Stimulated activated CD8-positive, alpha-beta memory T cell treated with anti-CD3 and anti-CD28 coated beads, Interleukin-15, amount 100 ng/mL, for 24 hours (primary cell): ENCODE measurements at regions not wholly inside any gene's neighbourhood (a gene's known extent, or its start where the extent isn't known, plus 50 kb on each side); places are given as distances from the start of the nearest gene placed in this dataset.
"Not testable (repeated sequence)": the region's sequence is repeated elsewhere in the genome, so short reads cannot be mapped to it uniquely, and the experiment has no call there.

Experiments
- DNase-seq: peaks from one replicate; pipeline ENCODE4 v3.0.0-alpha.2; 2020; ENCODE audit warnings: low read depth

- no peak for DNase-seq
Observed at GRCh38 chr9:86624630-86625029, 270.4 kb upstream of the TUT7 start.

- DNase-seq = no peak
Observed at GRCh38 chr9:86614871-86615849, 260.9 kb upstream of the TUT7 start.

- no peak for DNase-seq
Observed at GRCh38 chr9:86613943-86614342, 259.7 kb upstream of the TUT7 start.

- not testable (repeated sequence) for DNase-seq
Observed at GRCh38 chr9:86611534-86611933, 257.3 kb upstream of the TUT7 start.

- no peak for DNase-seq
Observed at GRCh38 chr9:86605303-86605702, 251.1 kb upstream of the TUT7 start.

GRCh38 chr9:86604741-86605140, 250.5 kb upstream of the TUT7 start:
- DNase-seq = no peak

GRCh38 chr9:86602715-86603114, 248.5 kb upstream of the TUT7 start:
- no peak for DNase-seq

- DNase-seq = no peak
Observed at GRCh38 chr9:86601697-86602096, 247.5 kb upstream of the TUT7 start.

GRCh38 chr9:86600977-86601376, 246.8 kb upstream of the TUT7 start:
- DNase-seq = no peak

- no peak for DNase-seq
Observed at GRCh38 chr9:86600291-86600690, 246.1 kb upstream of the TUT7 start.

GRCh38 chr9:86599561-86599960, 245.4 kb upstream of the TUT7 start:
- DNase-seq = no peak

GRCh38 chr9:86598411-86599239, 244.4 kb upstream of the TUT7 start:
- no peak for DNase-seq

- DNase-seq = no peak
Observed at GRCh38 chr9:86594724-86595123, 240.5 kb upstream of the TUT7 start.

GRCh38 chr9:86591472-86591871, 237.3 kb upstream of the TUT7 start:
- no peak for DNase-seq

GRCh38 chr9:86589730-86590129, 235.5 kb upstream of the TUT7 start:
- DNase-seq = no peak

- no peak for DNase-seq
Observed at GRCh38 chr9:86589273-86589672, 235.1 kb upstream of the TUT7 start.

GRCh38 chr9:86586144-86586494, 231.9 kb upstream of the TUT7 start:
- DNase-seq = no peak

GRCh38 chr9:86585422-86586143, 231.4 kb upstream of the TUT7 start:
- no peak for DNase-seq

- no peak for DNase-seq
Observed at GRCh38 chr9:86580688-86581087, 226.5 kb upstream of the TUT7 start.

GRCh38 chr9:86578722-86579121, 224.5 kb upstream of the TUT7 start:
- no peak for DNase-seq

- DNase-seq = no peak
Observed at GRCh38 chr9:86577420-86578333, 223.5 kb upstream of the TUT7 start.
